PC-3 (cell line): ENCODE measurements at regions not wholly inside any gene's neighbourhood (a gene's known extent, or its start where the extent isn't known, plus 50 kb on each side); places are given as distances from the start of the nearest gene placed in this dataset.

Experiments
- EZH2phosphoT487 ChIP-seq: fragments of 300-600 bp; sonication (generic); IDR thresholded peaks from 2 replicates; pipeline ENCODE4 v1.6.1; 2018; ENCODE audit warnings: mild to moderate bottlenecking, antibody characterized with exemption, low read length, borderline replicate concordance
- TF ChIP-seq, protein P1 (sequence below): fragments of 300-600 bp; sonication (generic); conservative IDR thresholded peaks from 2 replicates; pipeline ENCODE4 v1.5.1; 2017; ENCODE audit warnings: antibody characterized with exemption, low read depth, mild to moderate bottlenecking, low read length

GRCh38 chr6:14724549-14724948 lies 521.3 kb upstream of the JARID2 start:
- TF ChIP-seq, protein P1, sequence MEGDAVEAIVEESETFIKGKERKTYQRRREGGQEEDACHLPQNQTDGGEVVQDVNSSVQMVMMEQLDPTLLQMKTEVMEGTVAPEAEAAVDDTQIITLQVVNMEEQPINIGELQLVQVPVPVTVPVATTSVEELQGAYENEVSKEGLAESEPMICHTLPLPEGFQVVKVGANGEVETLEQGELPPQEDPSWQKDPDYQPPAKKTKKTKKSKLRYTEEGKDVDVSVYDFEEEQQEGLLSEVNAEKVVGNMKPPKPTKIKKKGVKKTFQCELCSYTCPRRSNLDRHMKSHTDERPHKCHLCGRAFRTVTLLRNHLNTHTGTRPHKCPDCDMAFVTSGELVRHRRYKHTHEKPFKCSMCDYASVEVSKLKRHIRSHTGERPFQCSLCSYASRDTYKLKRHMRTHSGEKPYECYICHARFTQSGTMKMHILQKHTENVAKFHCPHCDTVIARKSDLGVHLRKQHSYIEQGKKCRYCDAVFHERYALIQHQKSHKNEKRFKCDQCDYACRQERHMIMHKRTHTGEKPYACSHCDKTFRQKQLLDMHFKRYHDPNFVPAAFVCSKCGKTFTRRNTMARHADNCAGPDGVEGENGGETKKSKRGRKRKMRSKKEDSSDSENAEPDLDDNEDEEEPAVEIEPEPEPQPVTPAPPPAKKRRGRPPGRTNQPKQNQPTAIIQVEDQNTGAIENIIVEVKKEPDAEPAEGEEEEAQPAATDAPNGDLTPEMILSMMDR: no peak
- TF ChIP-seq EZH2phosphoT487: no peak
